GM12878 (cell line): ENCODE measurements at regions not wholly inside any gene's neighbourhood (a gene's known extent, or its start where the extent isn't known, plus 50 kb on each side); places are given as distances from the start of the nearest gene placed in this dataset.

Experiments used
- ATAC-seq: fragments of 200-7000 bp; cut with Tn5 transposase; 3 replicates; pipeline ENCODE4 v1.9.1; 2020; ENCODE audit warnings: mild to moderate bottlenecking, moderate library complexity
- BruUV-seq: library from RNA; stranded (reverse); fragments of 400-500 nt; replicated peaks from 2 replicates; lab custom pipeline; 2021; lab: Mats Ljungman, UMichigan
- CTCF ChIA-PET: fragments of 300-600 bp; sonication (Branson Sonifier 250); formaldehyde crosslinking; extraction: SDS; loops from one replicate; lab custom pipeline; 2021; ENCODE audit warnings: inconsistent platforms; lab: Yijun Ruan, JAX
- POLR2A ChIA-PET: fragments of 350-600 bp; formaldehyde crosslinking; extraction: SDS; loops from one replicate; lab custom pipeline; 2021; ENCODE audit warnings: inconsistent platforms; lab: Charles Lee
- RAD21 ChIA-PET: fragments of 300-600 bp; sonication (Branson Sonifier 250); formaldehyde crosslinking; loops from one replicate; lab custom pipeline; 2023; ENCODE audit warnings: antibody characterized with exemption; ENCODE audit not compliant: unreplicated experiment; lab: Charles Lee
- SMC1A ChIA-PET: fragments of 300-600 bp; sonication (Branson Sonifier 250); formaldehyde crosslinking; loops from one replicate; lab custom pipeline; 2023; ENCODE audit not compliant: unreplicated experiment, uncharacterized antibody; lab: Charles Lee
- DNase-seq: peaks from one replicate; pipeline ENCODE4 v3.0.0-alpha.2; 2011; ENCODE audit warnings: low read depth, low spot score
- FAIRE-seq: peaks from 3 replicates; lab custom pipeline; 2011; peaks lifted over from hg19 to GRCh38; lab: Jason Lieb, UNC
- H2AFZ ChIP-seq: 2 replicates; pipeline ENCODE4 v1.6.0; 2011; ENCODE audit warnings: low read depth, low read length, control low read depth; ENCODE audit not compliant: control insufficient read depth
- H3K27ac ChIP-seq: 2 replicates; pipeline ENCODE4 v1.5.1; 2011; ENCODE audit warnings: control low read depth; ENCODE audit not compliant: control insufficient read depth, insufficient read depth
- H3K27me3 ChIP-seq, 2 experiments: replicated peaks in 1 of 2; 2 replicates each; pipeline versions ENCODE4 v1.6.0 to v1.6.1; 2011; ENCODE audit warnings: low read length in 1 of 2; ENCODE audit not compliant: control insufficient read depth in 2 of 2, insufficient read depth in 2 of 2
- H3K36me3 ChIP-seq, 2 experiments: 2 replicates each; pipeline ENCODE4 v1.5.1; 2011; ENCODE audit warnings: low read length in 1 of 2; ENCODE audit not compliant: control insufficient read depth in 2 of 2, insufficient read depth in 2 of 2
- H3K4me1 ChIP-seq: 2 replicates; pipeline ENCODE4 v1.6.1; 2011; ENCODE audit warnings: mild to moderate bottlenecking, low read length, moderate library complexity, mixed read lengths; ENCODE audit not compliant: control insufficient read depth, insufficient read depth
- H3K4me2 ChIP-seq: 2 replicates; pipeline ENCODE4 v1.6.0; 2011; ENCODE audit warnings: control low read depth; ENCODE audit not compliant: control insufficient read depth, insufficient read depth
- H3K4me3 ChIP-seq: fragments of 200-600 bp; sonication (generic); 2 replicates; pipeline ENCODE4 v1.5.1; 2016
- H3K79me2 ChIP-seq: 2 replicates; pipeline ENCODE4 v1.6.0; 2011; ENCODE audit warnings: low read length; ENCODE audit not compliant: control insufficient read depth, insufficient read depth
- H3K9ac ChIP-seq: 2 replicates; pipeline ENCODE4 v1.8.0; 2011; ENCODE audit warnings: low read length, control low read depth, mixed read lengths; ENCODE audit not compliant: control insufficient read depth, insufficient read depth
- H3K9me3 ChIP-seq: replicated peaks from 3 replicates; pipeline ENCODE4 v1.5.1; 2011; ENCODE audit warnings: mild to moderate bottlenecking, low read length; ENCODE audit not compliant: control insufficient read depth, insufficient read depth
- H4K20me1 ChIP-seq: 2 replicates; pipeline ENCODE4 v1.6.0; 2011; ENCODE audit not compliant: control insufficient read depth, insufficient read depth
- CBX3 ChIP-seq: fragments of 200-600 bp; sonication (generic); IDR thresholded peaks from 2 replicates; pipeline ENCODE4 v1.6.1; 2016; ENCODE audit warnings: low read depth, borderline replicate concordance
- E4F1 ChIP-seq: fragments of 450-650 bp; IDR thresholded peaks from 2 replicates; pipeline ENCODE4 v1.6.1; 2018; ENCODE audit warnings: borderline replicate concordance, mild to moderate bottlenecking; ENCODE audit not compliant: partially characterized antibody
- HDAC2 ChIP-seq: fragments of 200-600 bp; sonication (generic); IDR thresholded peaks from 2 replicates; pipeline ENCODE4 v1.6.1; 2017
- MEF2A ChIP-seq: IDR thresholded peaks from 2 replicates; pipeline ENCODE4 v1.6.1; 2011; ENCODE audit warnings: low read depth, mild to moderate bottlenecking, low read length, moderate library complexity; ENCODE audit not compliant: insufficient read depth
- NFYB ChIP-seq: IDR thresholded peaks from 2 replicates; pipeline ENCODE4 v1.6.1; 2011; ENCODE audit warnings: low read depth, mild to moderate bottlenecking, low read length, improper control_type of control experiment, moderate library complexity; ENCODE audit not compliant: insufficient read depth
- POU2F2 ChIP-seq: IDR thresholded peaks from 3 replicates; pipeline ENCODE4 v1.6.1; 2011; ENCODE audit warnings: low read depth, mild to moderate bottlenecking, low read length, borderline replicate concordance
- SMC3 ChIP-seq: IDR thresholded peaks from 2 replicates; pipeline ENCODE4 v1.6.1; 2011; ENCODE audit warnings: low read length, improper control_type of control experiment, borderline replicate concordance
- SP1 ChIP-seq: IDR thresholded peaks from one replicate; pipeline ENCODE4 v1.6.1; 2011; ENCODE audit warnings: low read depth, low read length
- STAT3 ChIP-seq: IDR thresholded peaks from 2 replicates; pipeline ENCODE4 v1.6.1; 2011; ENCODE audit warnings: low read depth, low read length, improper control_type of control experiment
- WRNIP1 ChIP-seq: IDR thresholded peaks from 2 replicates; pipeline ENCODE4 v1.6.1; 2011; ENCODE audit warnings: low read depth, low read length, improper control_type of control experiment, borderline replicate concordance
- YY1 ChIP-seq: IDR thresholded peaks from 2 replicates; pipeline ENCODE4 v1.6.1; 2011; ENCODE audit warnings: low read depth, mild to moderate bottlenecking, low read length
- ZNF207 ChIP-seq: fragments of 450-650 bp; IDR thresholded peaks from 2 replicates; pipeline ENCODE4 v1.6.1; 2014; ENCODE audit warnings: antibody characterized with exemption, mild to moderate bottlenecking, borderline replicate concordance
- ZNF384 ChIP-seq: IDR thresholded peaks from 2 replicates; pipeline ENCODE4 v1.6.1; 2012; ENCODE audit warnings: low read depth, mild to moderate bottlenecking, low read length, improper control_type of control experiment, borderline replicate concordance
- ZZZ3 ChIP-seq: IDR thresholded peaks from 2 replicates; pipeline ENCODE4 v1.6.1; 2011; ENCODE audit warnings: low read depth; ENCODE audit not compliant: control insufficient read depth, insufficient read length
- WGBS: methylation state at CpG from one replicate; pipeline ENCODE4 v1.1.6; 2016; ENCODE audit warnings: low lambda C conversion rate; ENCODE audit not compliant: insufficient replicate concordance, insufficient coverage; ENCODE audit errors: missing lambda C conversion rate; 5-methylcytosine and 5-hydroxymethylcytosine counted together
- in situ Hi-C: fragments of 300-500 bp; cut with MboI; formaldehyde crosslinking; loops from 9 replicates; pipeline ENCODE4 v1.14.3; 2018; ENCODE audit warnings: mixed read lengths
- intact Hi-C: fragments of 100-400 bp; cut with micrococcal nuclease; formaldehyde crosslinking; loops from one replicate; pipeline ENCODE4 v1.14.2; 2022; ENCODE audit not compliant: unreplicated experiment
- TF ChIP-seq, protein P1 (sequence below): fragments of 450-650 bp; IDR thresholded peaks from 2 replicates; pipeline ENCODE4 v1.6.1; 2017; ENCODE audit warnings: antibody characterized with exemption, mild to moderate bottlenecking, moderate library complexity

- intact Hi-C loops (loop anchor here (1.0 to 5.0 kb wide), 6 partner anchors 42 to 637 kb away; partner anchors contain the start of genes RCHY1 and THAP6), in situ Hi-C loops (loop anchor here (5.0 kb wide), 1 partner anchor 417 kb away; no protein-coding TSS in a partner anchor)
- ChIA-PET POLR2A (interaction anchor here (1.2 kb wide), 1 partner anchor 57 kb away, joined by 3 read pairs; the partner anchor contains the start of gene PARM1), RAD21 (interaction anchor here (0.6 to 5.3 kb wide), 17 partner anchors 9 to 973 kb away, joined by 3 to 61 read pairs (median 5); partner anchors contain the start of gene PARM1), SMC1A (interaction anchor here (0.7 to 6.4 kb wide), 31 partner anchors 9 to 973 kb away, joined by 3 to 72 read pairs (median 4); partner anchors contain the start of gene PARM1), CTCF (interaction anchor here (0.5 to 5.9 kb wide), 38 partner anchors 9 to 973 kb away, joined by 3 to 84 read pairs (median 4); partner anchors contain the start of genes PARM1, RCHY1 and THAP6)
- Histone ChIP-seq H3K27me3 (no peaks in the 10 kb centered on the region), H4K20me1 (no peaks in the 10 kb centered on the region), H3K36me3 (no peaks in the 10 kb centered on the region), H3K4me1 (peaks cover 22% of the 10 kb centered on the region), H3K4me2 (0 out of 2 replicates have a peak overlapping the region, but pooled peaks have one; percentile 1), H3K4me3 (no peak overlapping the region), H3K27ac (no peak overlapping the region), H3K9me3 (no peaks in the 10 kb centered on the region), H3K9ac (no peak overlapping the region), H3K79me2 (no peaks in the 10 kb centered on the region), H2AFZ (peak overlapping the region; percentile 5)
- BruUV-seq = no TSS peak
- FAIRE-seq (peak; percentile 86), DNase-seq (peak; percentile 20), ATAC-seq (peak; percentile 89)
- 0% methylated on average over 1 of the region's 1 CpG for WGBS
- peak; percentile 83 for TF ChIP-seq SMC3
- TF ChIP-seq HDAC2 = no peak
- TF ChIP-seq ZZZ3 = no peak
- no peak for TF ChIP-seq ZNF384
- TF ChIP-seq POU2F2 = no peak
- TF ChIP-seq NFYB = no peak
- TF ChIP-seq CBX3 = no peak
- TF ChIP-seq STAT3 = no peak
- TF ChIP-seq WRNIP1 = no peak
- no peak for TF ChIP-seq MEF2A
- no peak for TF ChIP-seq SP1
- TF ChIP-seq YY1 = 0 out of 2 replicates have a peak, but pooled peaks have one; percentile 49
- TF ChIP-seq, protein P1, sequence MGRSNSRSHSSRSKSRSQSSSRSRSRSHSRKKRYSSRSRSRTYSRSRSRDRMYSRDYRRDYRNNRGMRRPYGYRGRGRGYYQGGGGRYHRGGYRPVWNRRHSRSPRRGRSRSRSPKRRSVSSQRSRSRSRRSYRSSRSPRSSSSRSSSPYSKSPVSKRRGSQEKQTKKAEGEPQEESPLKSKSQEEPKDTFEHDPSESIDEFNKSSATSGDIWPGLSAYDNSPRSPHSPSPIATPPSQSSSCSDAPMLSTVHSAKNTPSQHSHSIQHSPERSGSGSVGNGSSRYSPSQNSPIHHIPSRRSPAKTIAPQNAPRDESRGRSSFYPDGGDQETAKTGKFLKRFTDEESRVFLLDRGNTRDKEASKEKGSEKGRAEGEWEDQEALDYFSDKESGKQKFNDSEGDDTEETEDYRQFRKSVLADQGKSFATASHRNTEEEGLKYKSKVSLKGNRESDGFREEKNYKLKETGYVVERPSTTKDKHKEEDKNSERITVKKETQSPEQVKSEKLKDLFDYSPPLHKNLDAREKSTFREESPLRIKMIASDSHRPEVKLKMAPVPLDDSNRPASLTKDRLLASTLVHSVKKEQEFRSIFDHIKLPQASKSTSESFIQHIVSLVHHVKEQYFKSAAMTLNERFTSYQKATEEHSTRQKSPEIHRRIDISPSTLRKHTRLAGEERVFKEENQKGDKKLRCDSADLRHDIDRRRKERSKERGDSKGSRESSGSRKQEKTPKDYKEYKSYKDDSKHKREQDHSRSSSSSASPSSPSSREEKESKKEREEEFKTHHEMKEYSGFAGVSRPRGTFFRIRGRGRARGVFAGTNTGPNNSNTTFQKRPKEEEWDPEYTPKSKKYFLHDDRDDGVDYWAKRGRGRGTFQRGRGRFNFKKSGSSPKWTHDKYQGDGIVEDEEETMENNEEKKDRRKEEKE = no peak
- TF ChIP-seq E4F1 = no peak
- TF ChIP-seq ZNF207 = no peak
Measured at GRCh38 chr4:74874753-74875367, 58.1 kb upstream of the PARM1 start.
